ENCODE measurements at regions not wholly inside any gene's neighbourhood (a gene's known extent, or its start where the extent isn't known, plus 50 kb on each side); places are given as distances from the start of the nearest gene placed in this dataset.

GRCh38 chr4:125808570-125808969 is 493.8 kb downstream of the FAT4 start:
- no peak overlapping the region for H3K4me3 ChIP-seq (replicated peaks; ENCODE audit: insufficient read depth, low read length)
- no peak for DNase-seq (ENCODE audit: low read depth in 1 of 2, low spot score in 1 of 2)
- H3K27me3 ChIP-seq (ENCODE audit: insufficient read depth, poor library complexity, severe bottlenecking) = no peaks in the 10 kb centered on the region
- H3K27ac ChIP-seq (replicated peaks) = no peak overlapping the region
- TF ChIP-seq SPI1 (IDR thresholded peaks at IDR 0.05; ENCODE audit: borderline replicate concordance, low read depth) = no peak
- TF ChIP-seq GABPA (IDR thresholded peaks at IDR 0.05; ENCODE audit: low read depth) = no peak
- TF ChIP-seq POLR2AphosphoS5 (IDR thresholded peaks at IDR 0.05; ENCODE audit: low read depth) = no peak

GRCh38 chr4:125811892-125812291 is 497.1 kb downstream of the FAT4 start:
- TF ChIP-seq GABPA (IDR thresholded peaks at IDR 0.05; ENCODE audit: low read depth) (no peak), REST (IDR thresholded peaks at IDR 0.05; ENCODE audit: insufficient replicate concordance, low read depth) (no peak), SPI1 (IDR thresholded peaks at IDR 0.05; ENCODE audit: borderline replicate concordance, low read depth) (no peak), POLR2AphosphoS5 (IDR thresholded peaks at IDR 0.05; ENCODE audit: low read depth) (no peak), CTCF (IDR thresholded peaks at IDR 0.05; ENCODE audit: insufficient read depth, low read length) (no peak)
- DNase-seq (ENCODE audit: low read depth in 1 of 2, low spot score in 1 of 2) = no peak
- Histone ChIP-seq H3K27ac (replicated peaks) (no peak overlapping the region), H3K4me3 (replicated peaks; ENCODE audit: insufficient read depth, low read length) (no peak overlapping the region), H3K27me3 (ENCODE audit: insufficient read depth, poor library complexity, severe bottlenecking) (no peaks in the 10 kb centered on the region)

- Histone ChIP-seq H3K27ac (replicated peaks) (no peak overlapping the region), H3K27me3 (ENCODE audit: insufficient read depth, poor library complexity, severe bottlenecking) (no peaks in the 10 kb centered on the region)
- TF ChIP-seq CTCF (IDR thresholded peaks at IDR 0.05; ENCODE audit: insufficient read depth, low read length) = no peak
- TF ChIP-seq GABPA (IDR thresholded peaks at IDR 0.05; ENCODE audit: low read depth) = no peak
- TF ChIP-seq REST (IDR thresholded peaks at IDR 0.05; ENCODE audit: insufficient replicate concordance, low read depth) = no peak
- no peak for TF ChIP-seq SPI1 (IDR thresholded peaks at IDR 0.05; ENCODE audit: borderline replicate concordance, low read depth)
- no peak for TF ChIP-seq POLR2AphosphoS5 (IDR thresholded peaks at IDR 0.05; ENCODE audit: low read depth)
Measured at GRCh38 chr4:125826801-125827695, 512.3 kb downstream of the FAT4 start.

GRCh38 chr4:125827696-125828052 is 512.9 kb downstream of the FAT4 start:
- DNase-seq (ENCODE audit: low read depth in 1 of 2, low spot score in 1 of 2) = no peak
- TF ChIP-seq CTCF (IDR thresholded peaks at IDR 0.05; ENCODE audit: insufficient read depth, low read length) (no peak), POLR2AphosphoS5 (IDR thresholded peaks at IDR 0.05; ENCODE audit: low read depth) (no peak), SPI1 (IDR thresholded peaks at IDR 0.05; ENCODE audit: borderline replicate concordance, low read depth) (no peak), REST (IDR thresholded peaks at IDR 0.05; ENCODE audit: insufficient replicate concordance, low read depth) (no peak), GABPA (IDR thresholded peaks at IDR 0.05; ENCODE audit: low read depth) (no peak)
- Histone ChIP-seq H3K27ac (replicated peaks) (no peak overlapping the region), H3K4me3 (replicated peaks; ENCODE audit: insufficient read depth, low read length) (no peak overlapping the region), H3K27me3 (ENCODE audit: insufficient read depth, poor library complexity, severe bottlenecking) (no peaks in the 10 kb centered on the region)

More at GRCh38 chr4:125826801-125827695, 512.3 kb downstream of the FAT4 start:
- no peak for DNase-seq (ENCODE audit: low read depth in 1 of 2, low spot score in 1 of 2)
- H3K4me3 ChIP-seq (replicated peaks; ENCODE audit: insufficient read depth, low read length) = no peak overlapping the region

All from HL-60 (cell line).